HepG2 (cell line): ENCODE measurements at regions not wholly inside any gene's neighbourhood (a gene's known extent, or its start where the extent isn't known, plus 50 kb on each side); places are given as distances from the start of the nearest gene placed in this dataset.

Experiments
- ATAC-seq: fragments of 200-7000 bp; cut with Tn5 transposase; 3 replicates; pipeline ENCODE4 v1.9.1; 2020; ENCODE audit warnings: mild to moderate bottlenecking, moderate library complexity
- BruUV-seq: library from RNA; stranded (reverse); fragments of 400-500 nt; replicated peaks from 2 replicates; lab custom pipeline; 2021; lab: Mats Ljungman, UMichigan
- CTCF ChIA-PET: fragments of 300-600 bp; formaldehyde crosslinking; extraction: SDS; loops from one replicate; lab custom pipeline; 2021; ENCODE audit warnings: low total read pairs, inconsistent platforms, low intra/inter-chr PET ratio; lab: Yijun Ruan, JAX
- POLR2A ChIA-PET: fragments of 350-600 bp; sonication (Branson Sonifier 250); formaldehyde crosslinking; loops from one replicate; lab custom pipeline; 2020; ENCODE audit warnings: antibody characterized with exemption, inconsistent platforms; lab: Yijun Ruan, JAX
- DNase-seq: peaks from one replicate; pipeline ENCODE4 v3.0.0-alpha.2; 2015; ENCODE audit warnings: low spot score
- FAIRE-seq: peaks from 3 replicates; lab custom pipeline; 2011; peaks lifted over from hg19 to GRCh38; lab: Jason Lieb, UNC
- H2AFZ ChIP-seq: one replicate; pipeline ENCODE4 v1.6.1; 2011; ENCODE audit warnings: low read length, inconsistent platforms
- H3K27ac ChIP-seq: fragments of 300-600 bp; 3 replicates; pipeline ENCODE4 v1.8.0; 2011; ENCODE audit warnings: mixed run types, mild to moderate bottlenecking, mixed read lengths, low read length, inconsistent platforms; ENCODE audit not compliant: insufficient read depth; ENCODE audit errors: extremely low read length
- H3K27me3 ChIP-seq, 2 experiments: fragments of 200-600 bp in 1 of 2; 2 replicates in 1 of 2; 3 replicates in 1 of 2; pipeline versions ENCODE4 v1.6.0 to v1.8.0; 2011; ENCODE audit warnings: low read length in 2 of 2, mild to moderate bottlenecking in 2 of 2, moderate library complexity in 2 of 2, inconsistent platforms in 1 of 2; ENCODE audit not compliant: insufficient read depth in 2 of 2, control insufficient read depth in 1 of 2
- H3K36me3 ChIP-seq, 2 experiments: fragments of 200-600 bp in 1 of 2; replicated peaks in 1 of 2; 2 replicates in 1 of 2; 3 replicates in 1 of 2; pipeline versions ENCODE4 v1.5.1 to v1.8.0; 2011; ENCODE audit warnings: low read length in 2 of 2, inconsistent platforms in 1 of 2; ENCODE audit not compliant: insufficient read depth in 2 of 2, control insufficient read depth in 1 of 2
- H3K4me1 ChIP-seq: 2 replicates; pipeline ENCODE4 v1.5.1; 2012; ENCODE audit warnings: low read length, inconsistent platforms; ENCODE audit not compliant: insufficient read depth
- H3K4me2 ChIP-seq: 2 replicates; pipeline ENCODE4 v1.6.0; 2011; ENCODE audit warnings: low read depth, low read length, inconsistent platforms
- H3K4me3 ChIP-seq, 3 experiments: fragments of 200-600 bp in 1 of 3; sonication (generic), shearing (Covaris generic) in 1 of 3; replicated peaks in 1 of 3; 2 replicates each; pipeline ENCODE4 v1.5.1; 2011 to 2016; ENCODE audit warnings: low read length in 3 of 3, inconsistent platforms in 2 of 3, low read depth in 2 of 3, mild to moderate bottlenecking in 2 of 3, control low read depth in 1 of 3, mixed read lengths in 1 of 3; ENCODE audit not compliant: insufficient read depth in 1 of 3
- H3K79me2 ChIP-seq: one replicate; pipeline ENCODE4 v1.6.1; 2011; ENCODE audit warnings: low read length, inconsistent platforms; ENCODE audit not compliant: insufficient read depth
- H3K9ac ChIP-seq: 2 replicates; pipeline ENCODE4 v1.6.0; 2011; ENCODE audit warnings: mild to moderate bottlenecking, low read depth, low read length, inconsistent platforms; ENCODE audit not compliant: insufficient read depth
- H3K9me3 ChIP-seq: 2 replicates; pipeline ENCODE4 v1.5.1; 2012; ENCODE audit warnings: mild to moderate bottlenecking, low read length
- H4K20me1 ChIP-seq: 2 replicates; pipeline ENCODE4 v1.6.0; 2011; ENCODE audit warnings: inconsistent platforms, mild to moderate bottlenecking, low read length, moderate library complexity; ENCODE audit not compliant: insufficient read depth
- KLF15 ChIP-seq: sonication (generic); formaldehyde crosslinking; IDR thresholded peaks from 2 replicates; pipeline ENCODE4 v1.8.1; 2023; ENCODE audit warnings: borderline replicate concordance, mild to moderate bottlenecking, inconsistent platforms, missing genetic modification reagents, mixed read lengths
- NFATC3 ChIP-seq: sonication (generic); formaldehyde crosslinking; IDR thresholded peaks from 2 replicates; pipeline ENCODE4 v1.5.1; 2020; ENCODE audit warnings: mild to moderate bottlenecking, missing genetic modification reagents
- NFKB2 ChIP-seq: sonication (generic); formaldehyde crosslinking; IDR thresholded peaks from 2 replicates; pipeline ENCODE4 v1.4.0; 2020; ENCODE audit warnings: missing genetic modification reagents, borderline replicate concordance
- SNRNP70 ChIP-seq: fragments of 200-400 bp; formaldehyde crosslinking; IDR thresholded peaks from 2 replicates; pipeline ENCODE4 v1.6.1; 2017; ENCODE audit warnings: mild to moderate bottlenecking, low read depth, low read length, moderate library complexity
- ZC3H4 ChIP-seq: sonication (generic); formaldehyde crosslinking; IDR thresholded peaks from 2 replicates; pipeline ENCODE4 v1.4.0; 2020; ENCODE audit warnings: missing genetic modification reagents, borderline replicate concordance
- ZMYM2 ChIP-seq: sonication (generic); formaldehyde crosslinking; IDR thresholded peaks from 2 replicates; pipeline ENCODE4 v1.8.0; 2022; ENCODE audit warnings: mild to moderate bottlenecking, missing genetic modification reagents
- ZNF225 ChIP-seq: sonication (generic); formaldehyde crosslinking; IDR thresholded peaks from 2 replicates; pipeline ENCODE4 v1.4.0; 2020; ENCODE audit warnings: mild to moderate bottlenecking, missing genetic modification reagents
- ZNF235 ChIP-seq: sonication (generic); formaldehyde crosslinking; IDR thresholded peaks from 2 replicates; pipeline ENCODE4 v1.8.1; 2023; ENCODE audit warnings: mild to moderate bottlenecking, missing genetic modification reagents, borderline replicate concordance
- ZSCAN20 ChIP-seq: sonication (generic); formaldehyde crosslinking; IDR thresholded peaks from 2 replicates; pipeline ENCODE4 v1.4.0; 2020; ENCODE audit warnings: missing genetic modification reagents, mild to moderate bottlenecking, borderline replicate concordance
- WGBS: methylation state at CpG from one replicate; pipeline ENCODE4 v1.1.6; 2017; ENCODE audit warnings: low lambda C conversion rate; 5-methylcytosine and 5-hydroxymethylcytosine counted together
- in situ Hi-C: cut with HindIII; loops from 2 replicates; pipeline ENCODE4 v1.10.0; 2017; ENCODE audit warnings: low pct_unique_long_range_greater_than_20kb; ENCODE audit not compliant: extremely low pct_ligation_motif_present
- intact Hi-C: fragments of 100-400 bp; cut with micrococcal nuclease; formaldehyde crosslinking; loops from one replicate; pipeline ENCODE4 v1.10.0; 2022; ENCODE audit not compliant: unreplicated experiment
- TF ChIP-seq, protein P1 (sequence below): sonication (generic); formaldehyde crosslinking; IDR thresholded peaks from 2 replicates; pipeline ENCODE4 v1.8.1; 2023; ENCODE audit warnings: mild to moderate bottlenecking, moderate library complexity, missing genetic modification reagents
- TF ChIP-seq, protein P2 (sequence below): sonication (generic); formaldehyde crosslinking; IDR thresholded peaks from 2 replicates; pipeline ENCODE4 v1.4.0; 2020; ENCODE audit warnings: low read depth, mild to moderate bottlenecking, missing genetic modification reagents
- TF ChIP-seq, protein P3 (sequence below): sonication (generic); formaldehyde crosslinking; IDR thresholded peaks from 2 replicates; pipeline ENCODE4 v1.8.1; 2022; ENCODE audit warnings: mild to moderate bottlenecking, missing genetic modification reagents
- TF ChIP-seq, protein P4 (sequence below): sonication (generic); formaldehyde crosslinking; IDR thresholded peaks from 2 replicates; pipeline ENCODE4 v1.9.0; 2022; ENCODE audit warnings: missing genetic modification reagents, mild to moderate bottlenecking, borderline replicate concordance
- TF ChIP-seq, protein P5 (sequence below): sonication (generic); formaldehyde crosslinking; conservative IDR thresholded peaks from 2 replicates; pipeline ENCODE4 v1.4.0; 2020; ENCODE audit warnings: missing genetic modification reagents

DNA sequence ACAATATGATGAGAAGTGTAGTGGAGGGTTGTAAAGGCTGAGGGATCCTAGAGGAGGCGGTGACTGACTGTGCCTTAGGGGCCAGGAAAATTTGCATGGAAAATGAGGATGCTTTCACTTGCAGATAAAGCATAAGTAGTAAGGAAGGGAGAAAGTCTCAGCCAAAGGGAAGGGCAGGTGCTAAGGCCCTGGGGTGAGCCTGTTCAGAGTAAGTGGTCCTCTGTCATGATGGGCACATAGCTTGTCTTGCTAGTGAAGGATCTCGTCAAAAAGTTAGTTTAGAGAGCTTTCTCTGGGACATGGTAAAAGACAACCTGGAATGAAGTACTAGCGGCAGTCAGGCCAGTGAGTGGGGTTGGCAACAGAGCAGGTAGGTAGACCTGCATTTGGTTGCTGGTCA, 75.4 kb upstream of the CPLX2 start:
- H2AFZ ChIP-seq = no peak overlapping the region
- ATAC-seq (no peak), FAIRE-seq (no peak), DNase-seq (no peak)
- in situ Hi-C loops (loop anchor here (5.0 kb wide), 1 partner anchor 76 kb away; the partner anchor contains the start of gene CPLX2), intact Hi-C loops (loop anchor here (5.0 to 10.0 kb wide), 2 partner anchors 46 to 51 kb away; no protein-coding TSS in a partner anchor)
- H3K4me2 ChIP-seq = no peak overlapping the region; the same call in 1 of the 2 replicates
- H3K27me3 ChIP-seq = peaks cover 0 to 7% of the 10 kb centered on the region in 2 experiments; a peak in 1 of 5 replicates
- H3K27ac ChIP-seq = no peak overlapping the region
- no peaks in the 10 kb centered on the region for H3K36me3 ChIP-seq
- TF ChIP-seq KLF15 (no peak), ZSCAN20 (CRISPR knock-in tag) (no peak), ZNF225 (no peak), ZMYM2 (CRISPR knock-in tag) (no peak), SNRNP70 (no peak), NFATC3 (CRISPR knock-in tag) (no peak), ZNF235 (no peak), NFKB2 (CRISPR knock-in tag) (no peak), ZC3H4 (CRISPR knock-in tag) (no peak)
- TF ChIP-seq, protein P1, sequence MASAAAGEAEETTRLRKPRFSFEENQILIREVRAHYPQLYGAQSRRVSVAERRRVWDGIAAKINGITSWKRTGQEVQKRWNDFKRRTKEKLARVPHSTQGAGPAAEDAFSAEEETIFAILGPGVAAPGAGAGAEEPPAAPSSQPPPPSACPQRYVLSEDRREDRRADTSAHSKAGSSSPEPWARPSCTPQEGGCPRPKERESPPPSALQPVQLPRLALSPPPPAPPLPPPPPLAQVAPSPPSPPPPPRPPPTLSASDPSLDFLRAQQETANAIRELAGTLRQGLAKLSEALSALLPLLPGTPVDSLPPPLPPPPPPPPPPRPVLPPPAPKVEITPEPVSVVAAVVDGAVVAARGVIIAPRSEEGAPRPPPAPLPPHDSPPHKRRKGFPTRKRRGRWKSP (CRISPR knock-in tag) = no peak
- TF ChIP-seq, protein P2, sequence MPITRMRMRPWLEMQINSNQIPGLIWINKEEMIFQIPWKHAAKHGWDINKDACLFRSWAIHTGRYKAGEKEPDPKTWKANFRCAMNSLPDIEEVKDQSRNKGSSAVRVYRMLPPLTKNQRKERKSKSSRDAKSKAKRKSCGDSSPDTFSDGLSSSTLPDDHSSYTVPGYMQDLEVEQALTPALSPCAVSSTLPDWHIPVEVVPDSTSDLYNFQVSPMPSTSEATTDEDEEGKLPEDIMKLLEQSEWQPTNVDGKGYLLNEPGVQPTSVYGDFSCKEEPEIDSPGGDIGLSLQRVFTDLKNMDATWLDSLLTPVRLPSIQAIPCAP (CRISPR knock-in tag) = no peak
- TF ChIP-seq, protein P3, sequence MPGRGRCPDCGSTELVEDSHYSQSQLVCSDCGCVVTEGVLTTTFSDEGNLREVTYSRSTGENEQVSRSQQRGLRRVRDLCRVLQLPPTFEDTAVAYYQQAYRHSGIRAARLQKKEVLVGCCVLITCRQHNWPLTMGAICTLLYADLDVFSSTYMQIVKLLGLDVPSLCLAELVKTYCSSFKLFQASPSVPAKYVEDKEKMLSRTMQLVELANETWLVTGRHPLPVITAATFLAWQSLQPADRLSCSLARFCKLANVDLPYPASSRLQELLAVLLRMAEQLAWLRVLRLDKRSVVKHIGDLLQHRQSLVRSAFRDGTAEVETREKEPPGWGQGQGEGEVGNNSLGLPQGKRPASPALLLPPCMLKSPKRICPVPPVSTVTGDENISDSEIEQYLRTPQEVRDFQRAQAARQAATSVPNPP (CRISPR knock-in tag) = no peak
- TF ChIP-seq, protein P4, sequence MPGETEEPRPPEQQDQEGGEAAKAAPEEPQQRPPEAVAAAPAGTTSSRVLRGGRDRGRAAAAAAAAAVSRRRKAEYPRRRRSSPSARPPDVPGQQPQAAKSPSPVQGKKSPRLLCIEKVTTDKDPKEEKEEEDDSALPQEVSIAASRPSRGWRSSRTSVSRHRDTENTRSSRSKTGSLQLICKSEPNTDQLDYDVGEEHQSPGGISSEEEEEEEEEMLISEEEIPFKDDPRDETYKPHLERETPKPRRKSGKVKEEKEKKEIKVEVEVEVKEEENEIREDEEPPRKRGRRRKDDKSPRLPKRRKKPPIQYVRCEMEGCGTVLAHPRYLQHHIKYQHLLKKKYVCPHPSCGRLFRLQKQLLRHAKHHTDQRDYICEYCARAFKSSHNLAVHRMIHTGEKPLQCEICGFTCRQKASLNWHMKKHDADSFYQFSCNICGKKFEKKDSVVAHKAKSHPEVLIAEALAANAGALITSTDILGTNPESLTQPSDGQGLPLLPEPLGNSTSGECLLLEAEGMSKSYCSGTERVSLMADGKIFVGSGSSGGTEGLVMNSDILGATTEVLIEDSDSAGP (CRISPR knock-in tag) = no peak
- TF ChIP-seq, protein P5, sequence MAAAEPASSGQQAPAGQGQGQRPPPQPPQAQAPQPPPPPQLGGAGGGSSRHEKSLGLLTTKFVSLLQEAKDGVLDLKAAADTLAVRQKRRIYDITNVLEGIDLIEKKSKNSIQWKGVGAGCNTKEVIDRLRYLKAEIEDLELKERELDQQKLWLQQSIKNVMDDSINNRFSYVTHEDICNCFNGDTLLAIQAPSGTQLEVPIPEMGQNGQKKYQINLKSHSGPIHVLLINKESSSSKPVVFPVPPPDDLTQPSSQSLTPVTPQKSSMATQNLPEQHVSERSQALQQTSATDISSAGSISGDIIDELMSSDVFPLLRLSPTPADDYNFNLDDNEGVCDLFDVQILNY (CRISPR knock-in tag) = no peak
- H3K4me1 ChIP-seq = peaks cover 18% of the 10 kb centered on the region
- ChIA-PET POLR2A (no interaction called here), CTCF (no interaction called here)
- no peak overlapping the region for H3K4me3 ChIP-seq
- WGBS = 77% methylated on average over 3 of the region's 3 CpGs
- no TSS peak for BruUV-seq
- no peaks in the 10 kb centered on the region for H3K79me2 ChIP-seq
- no peaks in the 10 kb centered on the region for H3K9me3 ChIP-seq
- H3K9ac ChIP-seq = no peak overlapping the region
- H4K20me1 ChIP-seq = no peaks in the 10 kb centered on the region
